SHP77 treated with DMSO at 0.1 percent for 48 hours (cell line): ENCODE measurements at regions not wholly inside any gene's neighbourhood (a gene's known extent, or its start where the extent isn't known, plus 50 kb on each side); places are given as distances from the start of the nearest gene placed in this dataset.

ENCODE experiments used
- DNase-seq: peaks from one replicate; lab custom pipeline; 2025; lab: John Stamatoyannopoulos, UW

- DNase-seq: no peak
Measured at GRCh38 chr9:75414371-75415160, 326.3 kb downstream of the OSTF1 start.

- no peak for DNase-seq
Measured at GRCh38 chr9:75417471-75417870, 329.2 kb downstream of the OSTF1 start.

- DNase-seq: no peak
Measured at GRCh38 chr9:75418518-75418917, 330.2 kb downstream of the OSTF1 start.

- DNase-seq: no peak
Measured at GRCh38 chr9:75422944-75423522, 334.7 kb downstream of the OSTF1 start.

GRCh38 chr9:75429531-75430475 is 341.5 kb downstream of the OSTF1 start:
- DNase-seq: no peak

GRCh38 chr9:75431375-75431774 is 343.1 kb downstream of the OSTF1 start:
- DNase-seq: no peak

- DNase-seq: no peak
Measured at GRCh38 chr9:75432386-75432785, 344.1 kb downstream of the OSTF1 start.

GRCh38 chr9:75432888-75433287 is 344.6 kb downstream of the OSTF1 start:
- no peak for DNase-seq

GRCh38 chr9:75438716-75439115 is 350.4 kb downstream of the OSTF1 start:
- no peak for DNase-seq

GRCh38 chr9:75440914-75441313 is 352.6 kb downstream of the OSTF1 start:
- no peak for DNase-seq

GRCh38 chr9:75445144-75445543 is 356.8 kb downstream of the OSTF1 start:
- DNase-seq: no peak

GRCh38 chr9:75447281-75447680 is 359.0 kb downstream of the OSTF1 start:
- DNase-seq: no peak

GRCh38 chr9:75448281-75448680 is 360.0 kb downstream of the OSTF1 start:
- DNase-seq: no peak

GRCh38 chr9:75448955-75449354 is 360.6 kb downstream of the OSTF1 start:
- DNase-seq: no peak

GRCh38 chr9:75451045-75451444 is 362.7 kb downstream of the OSTF1 start:
- no peak for DNase-seq

GRCh38 chr9:75451505-75451904 is 363.2 kb downstream of the OSTF1 start:
- no peak for DNase-seq

- no peak for DNase-seq
Measured at GRCh38 chr9:75452512-75452911, 364.2 kb downstream of the OSTF1 start.

GRCh38 chr9:75454043-75454442 is 365.7 kb downstream of the OSTF1 start:
- no peak for DNase-seq

- DNase-seq: no peak
Measured at GRCh38 chr9:75454891-75455290, 366.6 kb downstream of the OSTF1 start.

- no peak for DNase-seq
Measured at GRCh38 chr9:75455444-75455921, 367.2 kb downstream of the OSTF1 start.

- DNase-seq: no peak
Measured at GRCh38 chr9:75456698-75457097, 368.4 kb downstream of the OSTF1 start.

- no peak for DNase-seq
Measured at GRCh38 chr9:75457474-75458011, 369.2 kb downstream of the OSTF1 start.
